Effector memory CD8-positive, alpha-beta T cell (primary cell): ENCODE measurements at regions not wholly inside any gene's neighbourhood (a gene's known extent, or its start where the extent isn't known, plus 50 kb on each side); places are given as distances from the start of the nearest gene placed in this dataset.

Source experiments
- ATAC-seq: fragments of 150-1000 bp; cut with Tn5 transposase; replicated peaks from 2 replicates; pipeline ENCODE4 v1.10.0; 2021; ENCODE audit warnings: mild to moderate bottlenecking, moderate library complexity
- DNase-seq, 3 experiments: peaks; one replicate each; pipeline ENCODE4 v3.0.0; 2021
- H3K27ac Mint-ChIP-seq, 2 donors: one replicate each; pipeline ENCODE4 v1.8.0; 2022; ENCODE audit warnings: mild to moderate bottlenecking in 2 of 2, mixed read lengths in 2 of 2, moderate library complexity in 2 of 2
- H3K27me3 Mint-ChIP-seq, 2 donors: one replicate each; pipeline ENCODE4 v1.8.0; 2022; ENCODE audit warnings: mixed read lengths in 2 of 2
- H3K36me3 Mint-ChIP-seq: one replicate; pipeline ENCODE4 v1.8.0; 2022; ENCODE audit warnings: mild to moderate bottlenecking, moderate library complexity, mixed read lengths; ENCODE audit not compliant: insufficient read depth
- H3K4me1 Mint-ChIP-seq, 2 donors: one replicate each; pipeline ENCODE4 v1.8.0; 2022; ENCODE audit warnings: low read depth in 2 of 2, mixed read lengths in 2 of 2
- H3K4me3 Mint-ChIP-seq, 2 donors: one replicate each; pipeline ENCODE4 v1.8.0; 2022; ENCODE audit warnings: mild to moderate bottlenecking in 2 of 2, mixed read lengths in 2 of 2, moderate library complexity in 2 of 2
- H3K9me3 Mint-ChIP-seq, 2 donors: one replicate each; pipeline ENCODE4 v1.8.0; 2022; ENCODE audit warnings: mixed read lengths in 2 of 2

GRCh38 chr1:177863796-177864195 lies 106.1 kb downstream of the SEC16B start:
- ATAC-seq (no peak), DNase-seq (no peak)
- no peak overlapping the region for H3K4me3 Mint-ChIP-seq
- peaks cover 9 to 19% of the 10 kb centered on the region in 2 donors for H3K9me3 Mint-ChIP-seq
- H3K36me3 Mint-ChIP-seq = no peaks in the 10 kb centered on the region
- no peak overlapping the region for H3K27ac Mint-ChIP-seq
- no peaks in the 10 kb centered on the region for H3K4me1 Mint-ChIP-seq
- no peaks in the 10 kb centered on the region for H3K27me3 Mint-ChIP-seq

GRCh38 chr1:177862916-177863315 lies 106.9 kb downstream of the SEC16B start:
- H3K4me1 Mint-ChIP-seq = no peaks in the 10 kb centered on the region

GRCh38 chr1:177859572-177859971 lies 110.3 kb downstream of the SEC16B start:
- Mint-ChIP-seq H3K27ac (no peak overlapping the region), H3K27me3 (no peaks in the 10 kb centered on the region), H3K4me1 (no peaks in the 10 kb centered on the region), H3K36me3 (no peaks in the 10 kb centered on the region), H3K4me3 (no peak overlapping the region), H3K9me3 (peaks cover 9 to 13% of the 10 kb centered on the region in 2 donors)
- DNase-seq (no peak), ATAC-seq (no peak)

More at GRCh38 chr1:177862916-177863315, 106.9 kb downstream of the SEC16B start:
- H3K4me3 Mint-ChIP-seq = no peak overlapping the region
- no peaks in the 10 kb centered on the region for H3K36me3 Mint-ChIP-seq
- H3K9me3 Mint-ChIP-seq = peaks cover 9 to 19% of the 10 kb centered on the region in 2 donors
- no peak for DNase-seq
- no peak overlapping the region for H3K27ac Mint-ChIP-seq
- no peak for ATAC-seq
- H3K27me3 Mint-ChIP-seq = no peaks in the 10 kb centered on the region

GRCh38 chr1:177858332-177858821 lies 111.5 kb downstream of the SEC16B start:
- no peak overlapping the region for H3K4me3 Mint-ChIP-seq
- peaks cover 13% of the 10 kb centered on the region in 2 donors for H3K9me3 Mint-ChIP-seq

GRCh38 chr1:177857285-177857684 lies 112.6 kb downstream of the SEC16B start:
- Mint-ChIP-seq H3K36me3 (no peaks in the 10 kb centered on the region), H3K27ac (no peak overlapping the region), H3K27me3 (no peaks in the 10 kb centered on the region), H3K9me3 (peaks cover 10 to 12% of the 10 kb centered on the region in 2 donors), H3K4me3 (no peak overlapping the region), H3K4me1 (no peaks in the 10 kb centered on the region)
- ATAC-seq (no peak), DNase-seq (no peak)

More at GRCh38 chr1:177858332-177858821, 111.5 kb downstream of the SEC16B start:
- ATAC-seq (no peak), DNase-seq (no peak)
- Mint-ChIP-seq H3K4me1 (no peaks in the 10 kb centered on the region), H3K27ac (no peak overlapping the region), H3K36me3 (no peaks in the 10 kb centered on the region), H3K27me3 (no peaks in the 10 kb centered on the region)

- H3K36me3 Mint-ChIP-seq = no peaks in the 10 kb centered on the region
- no peak overlapping the region for H3K4me3 Mint-ChIP-seq
- no peak for DNase-seq
- peaks cover 0 to 4% of the 10 kb centered on the region in 2 donors for H3K9me3 Mint-ChIP-seq
- no peak for ATAC-seq
- no peak overlapping the region for H3K27ac Mint-ChIP-seq
- H3K4me1 Mint-ChIP-seq = no peaks in the 10 kb centered on the region
- no peaks in the 10 kb centered on the region for H3K27me3 Mint-ChIP-seq
These were observed 114.9 kb downstream of the SEC16B start for GRCh38 chr1:177854951-177855350.

GRCh38 chr1:177849579-177850290 lies 120.1 kb downstream of the SEC16B start:
- Mint-ChIP-seq H3K36me3 (no peaks in the 10 kb centered on the region), H3K27me3 (no peaks in the 10 kb centered on the region), H3K27ac (no peak overlapping the region), H3K4me3 (no peak overlapping the region), H3K9me3 (peaks cover 10 to 14% of the 10 kb centered on the region in 2 donors), H3K4me1 (no peaks in the 10 kb centered on the region)
- DNase-seq (no peak), ATAC-seq (no peak)

GRCh38 chr1:177849130-177849529 lies 120.7 kb downstream of the SEC16B start:
- Mint-ChIP-seq H3K36me3 (no peaks in the 10 kb centered on the region), H3K9me3 (peaks cover 10 to 14% of the 10 kb centered on the region in 2 donors), H3K27ac (no peak overlapping the region), H3K4me3 (no peak overlapping the region), H3K4me1 (no peaks in the 10 kb centered on the region), H3K27me3 (no peaks in the 10 kb centered on the region)
- ATAC-seq (no peak), DNase-seq (no peak)

GRCh38 chr1:177848577-177848976 lies 121.3 kb downstream of the SEC16B start:
- no peaks in the 10 kb centered on the region for H3K36me3 Mint-ChIP-seq
- H3K4me3 Mint-ChIP-seq = no peak overlapping the region
- H3K9me3 Mint-ChIP-seq = peaks cover 7 to 14% of the 10 kb centered on the region in 2 donors
- H3K27ac Mint-ChIP-seq = no peak overlapping the region
- H3K4me1 Mint-ChIP-seq = no peaks in the 10 kb centered on the region
- no peaks in the 10 kb centered on the region for H3K27me3 Mint-ChIP-seq
- ATAC-seq (no peak), DNase-seq (no peak)

- no peaks in the 10 kb centered on the region for H3K36me3 Mint-ChIP-seq
- H3K27me3 Mint-ChIP-seq = no peaks in the 10 kb centered on the region
- no peak for ATAC-seq
- no peak for DNase-seq
- H3K4me1 Mint-ChIP-seq = no peaks in the 10 kb centered on the region
- H3K4me3 Mint-ChIP-seq = no peak overlapping the region
- no peak overlapping the region for H3K27ac Mint-ChIP-seq
- peaks cover 7 to 14% of the 10 kb centered on the region in 2 donors for H3K9me3 Mint-ChIP-seq
These were observed 122.0 kb downstream of the SEC16B start for GRCh38 chr1:177847843-177848242.

GRCh38 chr1:177838907-177839485 lies 130.9 kb downstream of the SEC16B start:
- H3K9me3 Mint-ChIP-seq = peaks cover 8 to 18% of the 10 kb centered on the region in 2 donors
- H3K27me3 Mint-ChIP-seq = no peaks in the 10 kb centered on the region
- H3K4me3 Mint-ChIP-seq = no peak overlapping the region
- H3K36me3 Mint-ChIP-seq = no peaks in the 10 kb centered on the region
- H3K27ac Mint-ChIP-seq = no peak overlapping the region
- ATAC-seq (no peak), DNase-seq (no peak)
- no peaks in the 10 kb centered on the region for H3K4me1 Mint-ChIP-seq

- no peak overlapping the region for H3K27ac Mint-ChIP-seq
- no peak for ATAC-seq
- peaks cover 8 to 16% of the 10 kb centered on the region in 2 donors for H3K9me3 Mint-ChIP-seq
- no peaks in the 10 kb centered on the region for H3K27me3 Mint-ChIP-seq
- no peak overlapping the region for H3K4me3 Mint-ChIP-seq
- no peak for DNase-seq
- H3K36me3 Mint-ChIP-seq = no peaks in the 10 kb centered on the region
- no peaks in the 10 kb centered on the region for H3K4me1 Mint-ChIP-seq
These were observed 136.2 kb downstream of the SEC16B start for GRCh38 chr1:177833631-177834030.

- no peaks in the 10 kb centered on the region for H3K4me1 Mint-ChIP-seq
- H3K36me3 Mint-ChIP-seq = no peaks in the 10 kb centered on the region
- ATAC-seq (no peak), DNase-seq (no peak)
- H3K27me3 Mint-ChIP-seq = no peaks in the 10 kb centered on the region
- peaks cover 0 to 13% of the 10 kb centered on the region in 2 donors for H3K9me3 Mint-ChIP-seq
- no peak overlapping the region for H3K4me3 Mint-ChIP-seq
- no peak overlapping the region for H3K27ac Mint-ChIP-seq
These were observed 139.2 kb downstream of the SEC16B start for GRCh38 chr1:177830531-177831135.
